ENCODE measurements at regions not wholly inside any gene's neighbourhood (a gene's known extent, or its start where the extent isn't known, plus 50 kb on each side); places are given as distances from the start of the nearest gene placed in this dataset.

GRCh38 chr20:52446421-52447224 lies 255.0 kb upstream of the ZFP64 start:
- no peak for TF ChIP-seq CTCF (conservative IDR thresholded peaks at IDR 0.05; ENCODE audit: low read length)
- no peak for TF ChIP-seq EZH2phosphoT487 (IDR thresholded peaks at IDR 0.05; ENCODE audit: borderline replicate concordance, low read depth, low read length)
